Lung (tissue), 11 donors: ENCODE measurements at regions not wholly inside any gene's neighbourhood (a gene's known extent, or its start where the extent isn't known, plus 50 kb on each side); places are given as distances from the start of the nearest gene placed in this dataset.

ENCODE experiments used
- ATAC-seq: fragments of 200-7000 bp; cut with Tn5 transposase; one replicate; pipeline ENCODE4 v1.9.1; 2020; ENCODE audit warnings: moderate number of reproducible peaks; ENCODE audit not compliant: insufficient read depth, low FRiP score
- DNase-seq, 3 donors: peaks; one replicate each; pipeline ENCODE4 v3.0.0-alpha.2; 2013 to 2017
- H3K27ac ChIP-seq, 2 donors: one replicate each; pipeline ENCODE4 v1.5.1; 2013; ENCODE audit warnings: mild to moderate bottlenecking in 2 of 2, moderate library complexity in 2 of 2, control low read depth in 1 of 2, inconsistent platforms in 1 of 2, low read depth in 1 of 2, low read length in 1 of 2
- H3K27me3 ChIP-seq, 3 donors: one replicate each; pipeline ENCODE4 v1.5.1; 2013; ENCODE audit warnings: low read length in 2 of 3; ENCODE audit not compliant: control insufficient read depth in 3 of 3, insufficient read depth in 3 of 3
- H3K36me3 ChIP-seq, 4 donors: one replicate each; pipeline ENCODE4 v1.5.1; 2013; ENCODE audit warnings: low read length in 4 of 4, mild to moderate bottlenecking in 1 of 4, moderate library complexity in 1 of 4; ENCODE audit not compliant: control insufficient read depth in 4 of 4, insufficient read depth in 4 of 4
- H3K4me1 ChIP-seq, 5 donors: one replicate each; pipeline ENCODE4 v1.5.1; 2013; ENCODE audit warnings: low read length in 5 of 5, mild to moderate bottlenecking in 2 of 5, moderate library complexity in 1 of 5; ENCODE audit not compliant: control insufficient read depth in 5 of 5, insufficient read depth in 5 of 5
- H3K4me3 ChIP-seq: one replicate; pipeline ENCODE4 v1.5.1; 2013; ENCODE audit warnings: mild to moderate bottlenecking, control low read depth, moderate library complexity
- H3K9ac ChIP-seq, 2 donors: one replicate each; pipeline ENCODE4 v1.5.1; 2013; ENCODE audit warnings: low read length in 2 of 2, control low read depth in 1 of 2; ENCODE audit not compliant: insufficient read depth in 1 of 2
- H3K9me3 ChIP-seq, 4 donors: one replicate each; pipeline ENCODE4 v1.5.1; 2013; ENCODE audit warnings: low read length in 3 of 4, mild to moderate bottlenecking in 1 of 4, moderate library complexity in 1 of 4; ENCODE audit not compliant: control insufficient read depth in 4 of 4, insufficient read depth in 3 of 4
- CTCF ChIP-seq: IDR thresholded peaks from 2 replicates; pipeline ENCODE4 v1.5.1; 2012; ENCODE audit warnings: mild to moderate bottlenecking; ENCODE audit errors: control extremely low read depth, extremely low read depth
- WGBS, 2 donors: extraction: QIAGEN DNeasy Blood & Tissue Kit; methylation state at CpG; one replicate each; pipeline ENCODE4 v1.1.7; 2013; 5-methylcytosine and 5-hydroxymethylcytosine counted together
- donor health status: control.
- donor health status: control.
- donor health status: Bipolar disorder and iron deficiency.
- donor health status: healthy.
- donor health status: DM: yes; HTN: yes; CAD: no.

- Histone ChIP-seq H3K9ac (no peak overlapping the region), H3K4me3 (no peak overlapping the region), H3K4me1 (peaks cover 0 to 1% (median 0%) of the 10 kb centered on the region in 5 donors), H3K36me3 (no peaks in the 10 kb centered on the region), H3K9me3 (no peaks in the 10 kb centered on the region), H3K27ac (no peak overlapping the region), H3K27me3 (no peaks in the 10 kb centered on the region)
- WGBS, 2 donors = 42 to 51% methylated on average over 1 of the region's 1 CpG
- ATAC-seq (no peak), DNase-seq (no peak)
- no peak for TF ChIP-seq CTCF
These were observed 322.3 kb upstream of the IGFBP3 start for GRCh38 chr7:46243406-46243805.

- ATAC-seq = no peak
- 91 to 92% methylated on average over 5 of the region's 5 CpGs for WGBS, 2 donors
- H3K4me3 ChIP-seq = no peak overlapping the region
- H3K27me3 ChIP-seq = no peaks in the 10 kb centered on the region
- no peaks in the 10 kb centered on the region for H3K4me1 ChIP-seq
- no peak for TF ChIP-seq CTCF
- DNase-seq = no peak
- no peaks in the 10 kb centered on the region for H3K36me3 ChIP-seq
- H3K9me3 ChIP-seq = no peaks in the 10 kb centered on the region
- H3K9ac ChIP-seq = no peak overlapping the region
- H3K27ac ChIP-seq = no peak overlapping the region
These were observed 318.8 kb upstream of the IGFBP3 start for GRCh38 chr7:46239846-46240245.

GRCh38 chr7:46237466-46237865, 316.4 kb upstream of the IGFBP3 start:
- H3K36me3 ChIP-seq = no peaks in the 10 kb centered on the region
- no peak overlapping the region for H3K9ac ChIP-seq
- no peak overlapping the region for H3K27ac ChIP-seq
- WGBS, 2 donors = 76 to 81% methylated on average over 1 of the region's 1 CpG
- H3K4me1 ChIP-seq = no peaks in the 10 kb centered on the region
- DNase-seq (no peak), ATAC-seq (no peak)
- TF ChIP-seq CTCF = no peak
- no peaks in the 10 kb centered on the region for H3K27me3 ChIP-seq
- no peak overlapping the region for H3K4me3 ChIP-seq
- no peaks in the 10 kb centered on the region for H3K9me3 ChIP-seq

- Histone ChIP-seq H3K4me3 (no peak overlapping the region), H3K4me1 (no peaks in the 10 kb centered on the region), H3K9ac (no peak overlapping the region), H3K36me3 (no peaks in the 10 kb centered on the region), H3K9me3 (no peaks in the 10 kb centered on the region), H3K27ac (no peak overlapping the region), H3K27me3 (no peaks in the 10 kb centered on the region)
- 66 to 77% methylated on average over 1 of the region's 1 CpG for WGBS, 2 donors
- ATAC-seq (no peak), DNase-seq (no peak)
- no peak for TF ChIP-seq CTCF
These were observed 312.7 kb upstream of the IGFBP3 start for GRCh38 chr7:46233585-46234329.
